HG03439 (cell line): ENCODE measurements at regions not wholly inside any gene's neighbourhood (a gene's known extent, or its start where the extent isn't known, plus 50 kb on each side); places are given as distances from the start of the nearest gene placed in this dataset.
"Not testable (repeated sequence)": the region's sequence is repeated elsewhere in the genome, so short reads cannot be mapped to it uniquely, and the experiment has no call there.

Experiments
- ATAC-seq: cut with Tn5 transposase; IDR thresholded peaks from one replicate; pipeline ENCODE4 v1.9.1; 2021; ENCODE audit warnings: mild to moderate bottlenecking, moderate library complexity; ENCODE audit not compliant: unreplicated experiment

DNA sequence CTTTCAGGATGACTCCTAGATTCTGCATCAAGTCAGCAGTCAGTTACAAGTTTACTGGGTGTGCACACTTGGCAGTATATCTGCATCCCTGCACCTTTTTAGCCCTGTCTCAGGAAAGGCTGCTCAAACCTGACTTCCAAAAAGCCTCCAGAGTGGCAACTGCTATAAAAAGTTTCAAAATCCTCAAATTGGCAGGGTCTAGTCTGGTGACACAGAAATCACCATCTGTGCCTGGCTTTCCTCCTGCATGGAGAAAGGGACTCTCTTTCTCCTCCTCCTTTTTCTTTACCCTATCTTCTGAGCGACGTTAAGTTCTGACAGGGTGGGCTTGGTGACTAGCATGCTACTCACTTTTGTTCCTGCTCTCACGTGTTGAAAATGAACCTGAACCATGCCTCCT lies 679.5 kb downstream of the C12orf50 start:
- no peak for ATAC-seq

DNA sequence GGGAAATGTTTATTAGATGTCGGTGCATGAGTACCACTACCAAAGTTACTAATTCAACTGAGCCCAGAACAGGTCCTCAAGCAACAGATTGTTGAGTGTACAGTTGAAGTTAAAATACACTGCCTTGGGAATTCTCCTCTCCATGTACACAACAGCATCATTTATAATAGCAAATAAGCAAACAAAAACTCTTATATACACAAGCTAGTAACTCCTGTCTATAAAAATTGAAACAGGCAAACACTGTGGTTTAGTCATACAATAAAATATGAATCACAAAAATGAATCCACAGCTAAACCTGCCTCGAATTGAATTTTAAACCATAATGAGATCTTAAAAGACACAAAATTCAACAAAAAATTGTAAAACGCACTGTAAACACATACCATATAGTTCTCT lies 681.1 kb downstream of the C12orf50 start:
- no peak for ATAC-seq

DNA sequence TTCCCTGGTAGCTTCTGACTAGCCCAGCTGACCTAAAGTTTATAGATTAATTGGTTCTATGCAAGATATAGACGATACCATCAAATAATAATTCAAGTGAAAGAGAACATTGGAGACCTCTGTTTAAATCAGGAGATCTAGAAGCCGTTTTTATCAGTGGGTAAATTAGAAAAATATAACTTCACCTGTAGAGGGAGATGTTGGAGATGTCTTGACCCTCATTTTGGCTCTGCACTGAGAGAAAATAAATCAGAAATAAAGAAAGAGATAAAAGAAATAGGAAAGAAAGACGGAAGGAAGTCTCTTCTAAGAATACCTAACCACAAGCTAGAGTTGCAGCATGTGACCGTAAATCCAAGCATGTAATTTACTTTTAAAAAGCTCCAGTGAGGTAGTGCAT lies 684.5 kb downstream of the C12orf50 start:
- no peak for ATAC-seq

DNA sequence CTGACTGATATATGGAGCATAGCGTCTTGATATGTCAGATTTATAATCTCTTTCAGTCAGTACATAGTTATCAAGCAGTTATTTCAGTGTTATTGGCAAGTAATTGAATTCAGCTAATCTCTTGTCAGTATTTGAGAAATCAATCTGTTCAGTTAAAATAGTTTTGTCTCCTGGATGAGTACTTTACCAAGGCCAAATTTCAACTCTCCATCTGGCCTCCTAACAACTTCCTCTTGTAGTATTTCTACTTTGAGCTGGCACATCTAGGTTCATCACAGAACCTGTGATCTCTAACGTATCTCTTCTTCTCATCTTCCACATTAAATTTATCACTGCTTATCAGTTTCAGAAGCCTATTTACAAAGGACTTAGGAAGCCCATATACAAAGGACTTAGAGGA lies 690.5 kb downstream of the C12orf50 start:
- ATAC-seq = no peak

DNA sequence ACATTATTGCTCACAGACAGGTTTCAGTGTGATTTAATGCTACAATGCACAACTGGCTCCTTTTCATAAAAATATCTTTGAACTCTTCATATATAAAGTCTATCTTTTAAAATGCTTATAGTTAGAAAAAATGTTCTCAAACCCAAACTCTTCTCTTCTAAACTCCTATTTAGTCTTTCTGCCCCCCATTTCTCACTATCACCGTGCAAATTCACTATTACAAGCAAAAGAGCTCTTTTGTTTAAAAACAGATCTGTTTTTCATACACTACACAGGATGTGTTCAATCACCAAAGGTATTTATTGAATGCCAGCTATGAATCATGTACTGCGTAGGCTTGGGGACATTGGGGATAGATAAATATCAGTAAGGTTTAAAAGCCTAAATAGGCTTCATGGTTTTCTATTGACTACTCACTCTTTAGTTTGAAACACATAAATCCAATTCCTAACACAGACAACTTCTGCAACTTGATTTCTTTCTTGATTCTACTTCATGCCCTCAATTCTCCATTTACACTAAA lies 692.3 kb downstream of the C12orf50 start:
- no peak for ATAC-seq

DNA sequence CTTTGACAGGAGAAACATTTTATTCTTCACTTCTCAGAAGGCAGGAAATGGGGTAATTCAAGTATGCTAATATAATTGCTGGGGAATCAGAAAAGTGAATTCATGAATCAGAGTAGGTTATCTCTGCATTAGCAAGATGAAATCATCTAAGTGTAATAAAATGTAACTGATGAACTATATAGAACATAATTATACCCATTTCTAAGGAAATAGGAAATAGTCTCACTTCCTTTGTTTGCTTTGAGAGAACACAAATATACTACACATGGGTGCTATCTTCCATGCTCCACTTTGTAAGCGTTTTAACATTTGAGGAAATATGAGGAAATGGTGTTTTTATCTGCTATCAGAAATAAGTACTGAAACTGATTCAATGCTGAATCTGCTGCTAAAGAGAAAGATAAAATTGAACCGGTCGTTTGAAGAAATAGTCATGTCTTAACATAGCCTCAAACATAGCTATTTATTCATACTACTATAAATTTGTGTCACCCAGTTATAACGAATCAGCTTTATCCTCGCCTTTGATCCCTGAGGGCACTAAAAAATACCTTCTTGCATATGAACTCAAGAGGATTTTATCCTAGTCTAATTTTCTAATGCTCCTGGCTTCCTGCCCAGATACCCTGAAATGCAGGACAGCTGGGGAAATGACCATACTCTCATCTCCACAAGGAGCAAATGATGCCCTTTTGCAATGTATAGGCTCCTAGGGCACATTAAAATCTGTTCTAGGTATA lies 696.0 kb downstream of the C12orf50 start:
- no peak for ATAC-seq

DNA sequence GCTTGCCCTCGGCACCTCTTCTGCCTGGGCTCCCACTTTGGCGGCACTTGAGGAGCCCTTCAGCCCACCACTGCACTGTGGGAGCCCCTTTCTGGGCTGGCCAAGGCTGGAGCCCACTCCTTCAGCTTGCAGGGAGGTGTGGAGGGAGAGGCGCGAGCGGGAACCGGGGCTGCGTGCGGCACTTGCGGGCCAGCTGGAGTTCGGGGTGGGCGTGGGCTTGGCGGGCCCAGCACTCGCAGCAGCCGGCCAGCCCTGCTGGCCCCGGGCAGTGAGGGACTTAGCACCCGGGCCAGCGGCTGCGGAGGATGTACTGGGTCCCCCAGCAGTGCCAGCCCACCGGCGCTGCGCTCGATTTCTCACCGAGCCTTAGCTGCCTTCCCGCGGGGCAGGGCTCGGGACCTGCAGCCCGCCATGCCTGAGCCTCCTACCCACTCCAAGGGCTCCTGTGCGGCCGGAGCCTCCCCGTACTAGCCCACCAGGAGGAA lies 699.1 kb downstream of the C12orf50 start:
- not testable (repeated sequence) for ATAC-seq

DNA sequence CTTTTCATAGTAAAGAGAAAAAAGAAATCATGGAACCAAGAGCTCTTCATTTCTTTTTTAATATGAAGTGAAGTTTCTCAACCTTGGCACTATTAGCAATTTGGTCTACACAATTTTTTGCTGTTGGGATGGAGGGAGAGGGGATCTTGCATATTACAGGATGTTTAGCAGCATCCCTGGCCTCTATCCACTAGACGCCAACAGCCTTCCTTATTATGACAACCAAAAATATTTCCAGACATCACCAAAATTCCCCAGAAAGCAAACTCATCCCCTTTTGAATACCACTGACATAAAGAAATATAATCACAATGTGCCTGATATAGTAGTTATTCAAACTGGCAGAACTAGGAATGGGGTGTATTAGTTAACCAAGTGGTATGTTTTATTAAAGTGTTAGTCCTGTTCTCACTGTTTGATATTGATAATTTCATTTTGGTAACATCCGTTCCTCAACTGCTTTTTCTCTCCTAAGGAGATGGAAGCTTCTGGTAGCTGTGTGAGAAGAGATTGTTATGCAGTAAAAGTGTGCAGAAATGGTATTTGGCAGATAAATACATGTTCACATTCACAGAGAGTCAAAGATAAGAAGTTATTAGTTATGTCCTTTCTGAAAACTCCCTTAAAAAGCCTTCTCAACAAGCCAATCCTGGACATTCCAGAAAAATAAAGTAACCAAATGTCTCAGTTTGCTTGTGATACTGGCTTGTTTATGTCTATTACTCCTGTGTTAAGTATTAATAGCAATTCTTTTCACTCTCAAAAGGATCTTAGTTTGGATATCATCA lies 699.9 kb downstream of the C12orf50 start:
- ATAC-seq = no peak

DNA sequence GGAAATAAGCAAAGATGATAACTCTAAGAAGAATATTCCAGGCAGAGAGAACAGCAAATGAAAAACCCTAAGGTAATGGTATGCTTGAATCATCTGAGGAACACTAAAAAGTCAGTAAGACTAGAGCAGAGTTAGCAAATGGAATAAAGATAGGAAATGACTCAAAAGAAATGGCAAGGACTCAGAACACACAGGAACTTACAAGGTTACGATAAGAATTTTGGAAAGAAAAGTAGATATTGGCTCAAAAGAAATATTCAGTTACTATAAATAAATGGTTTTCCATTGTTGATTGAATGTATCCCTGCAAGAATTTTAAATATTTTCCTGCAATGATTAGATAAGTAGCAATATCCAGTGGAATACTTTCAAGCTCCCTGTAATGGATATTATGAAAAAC lies 705.8 kb downstream of the C12orf50 start:
- ATAC-seq = no peak

DNA sequence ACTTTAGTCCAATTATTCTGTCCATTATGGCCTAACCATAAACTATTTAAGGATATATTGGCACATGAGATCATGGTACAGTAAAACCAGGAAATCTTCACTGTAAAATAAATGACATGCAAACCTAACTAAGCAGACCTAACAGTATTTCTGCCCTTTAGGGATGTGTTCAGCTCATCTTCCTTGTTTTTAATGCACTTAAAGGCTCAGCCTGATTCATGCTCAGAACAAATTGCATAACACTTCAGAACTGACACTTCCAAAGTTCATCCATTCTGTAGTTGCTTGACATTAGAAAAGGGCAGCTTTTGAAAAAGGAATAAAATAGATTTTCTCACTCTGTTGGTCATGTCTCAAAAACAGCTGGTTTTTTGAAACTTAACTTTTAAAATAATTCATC lies 708.5 kb downstream of the C12orf50 start:
- ATAC-seq = no peak

DNA sequence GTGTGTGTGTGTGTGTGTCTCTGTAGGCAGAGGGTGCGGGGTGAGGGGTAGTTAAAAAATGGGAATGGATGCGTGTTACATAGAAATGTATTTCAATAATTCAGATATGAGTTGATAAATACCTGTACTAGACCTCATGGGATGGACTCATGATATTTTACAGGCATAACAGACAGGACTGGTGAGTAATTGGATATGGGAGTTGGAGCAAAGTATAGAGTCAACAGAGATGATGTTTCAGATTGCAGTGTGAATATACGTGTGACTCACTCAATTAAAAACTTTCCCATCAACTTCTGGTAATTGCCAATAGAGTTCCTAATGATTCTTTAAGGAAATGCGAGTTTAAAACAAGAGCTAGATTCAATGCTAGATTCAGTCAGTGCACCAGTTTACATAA lies 711.9 kb downstream of the C12orf50 start:
- ATAC-seq = no peak

DNA sequence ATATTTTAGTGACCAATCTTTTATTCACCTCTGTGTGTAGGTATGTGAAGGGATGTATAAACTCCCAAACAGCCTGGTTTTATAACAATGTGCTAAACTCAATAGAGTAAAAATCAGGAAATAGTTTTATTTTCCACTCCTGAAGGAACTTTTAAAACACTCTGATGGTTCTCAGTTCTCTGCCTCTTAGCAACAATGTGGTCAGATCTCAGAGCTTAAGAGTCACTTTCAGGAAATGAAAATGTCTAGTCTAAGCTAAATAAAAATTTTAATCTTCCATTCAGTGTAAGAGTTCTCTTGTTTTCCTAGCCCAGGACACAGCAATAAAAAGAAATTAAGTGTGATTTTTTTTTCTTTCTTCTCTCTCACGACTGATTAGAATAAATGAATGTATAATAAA lies 718.0 kb downstream of the C12orf50 start:
- no peak for ATAC-seq

DNA sequence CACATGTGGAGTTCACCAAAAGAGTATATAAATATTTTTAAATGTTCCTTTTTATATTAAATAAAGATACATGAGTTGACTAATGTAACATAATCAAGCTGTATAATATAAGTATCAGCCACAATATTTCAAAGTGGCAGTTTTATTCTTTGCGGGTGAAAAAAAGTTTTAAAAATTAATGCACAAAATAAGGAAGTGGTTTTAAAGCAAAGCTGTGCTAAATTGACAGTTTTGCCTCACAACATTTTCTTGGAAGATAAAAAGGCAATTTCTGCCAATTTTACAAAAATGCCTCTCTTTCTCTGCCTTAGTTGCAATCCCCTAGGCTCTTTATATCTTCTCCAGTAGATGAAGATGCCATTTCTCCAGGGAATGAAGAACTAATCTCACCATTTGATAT lies 719.1 kb downstream of the C12orf50 start:
- ATAC-seq = no peak

DNA sequence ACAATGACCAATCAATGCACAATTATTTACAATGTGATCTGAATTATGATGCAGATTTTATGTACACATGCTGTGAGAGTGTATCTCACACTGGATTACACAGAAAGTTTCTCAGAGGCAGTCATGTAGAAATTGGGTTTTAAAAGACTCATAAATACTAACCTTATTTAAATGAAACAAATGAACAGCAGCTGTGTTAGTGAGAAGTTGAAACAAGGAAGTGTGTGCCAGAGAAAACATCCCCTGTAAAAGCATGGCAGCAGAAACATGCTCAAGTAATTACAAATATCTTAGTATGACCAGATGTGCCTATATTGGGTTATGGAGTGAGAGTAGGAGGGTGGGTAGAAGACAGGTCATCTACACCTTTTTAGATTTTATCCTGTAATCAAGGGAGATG lies 723.7 kb downstream of the C12orf50 start:
- no peak for ATAC-seq

DNA sequence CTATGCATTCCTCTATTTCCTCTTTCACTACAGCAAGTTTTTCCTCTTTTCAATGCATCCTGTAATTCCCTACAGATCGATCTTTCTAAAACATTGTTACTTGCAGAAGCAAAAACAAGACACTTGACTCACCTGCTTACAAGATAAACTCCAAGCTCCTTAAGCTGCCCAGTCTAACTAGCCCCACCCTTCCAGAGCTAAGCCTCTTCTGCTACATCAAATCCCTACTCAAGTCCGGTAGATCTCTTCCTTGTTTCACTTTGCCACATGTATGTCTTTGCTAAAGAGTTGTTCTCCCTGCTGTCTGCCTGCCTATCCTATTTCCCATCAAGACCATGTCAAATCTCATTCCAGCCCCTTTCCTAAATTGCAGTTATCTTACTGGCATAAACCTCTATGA lies 724.8 kb downstream of the C12orf50 start:
- ATAC-seq = no peak

DNA sequence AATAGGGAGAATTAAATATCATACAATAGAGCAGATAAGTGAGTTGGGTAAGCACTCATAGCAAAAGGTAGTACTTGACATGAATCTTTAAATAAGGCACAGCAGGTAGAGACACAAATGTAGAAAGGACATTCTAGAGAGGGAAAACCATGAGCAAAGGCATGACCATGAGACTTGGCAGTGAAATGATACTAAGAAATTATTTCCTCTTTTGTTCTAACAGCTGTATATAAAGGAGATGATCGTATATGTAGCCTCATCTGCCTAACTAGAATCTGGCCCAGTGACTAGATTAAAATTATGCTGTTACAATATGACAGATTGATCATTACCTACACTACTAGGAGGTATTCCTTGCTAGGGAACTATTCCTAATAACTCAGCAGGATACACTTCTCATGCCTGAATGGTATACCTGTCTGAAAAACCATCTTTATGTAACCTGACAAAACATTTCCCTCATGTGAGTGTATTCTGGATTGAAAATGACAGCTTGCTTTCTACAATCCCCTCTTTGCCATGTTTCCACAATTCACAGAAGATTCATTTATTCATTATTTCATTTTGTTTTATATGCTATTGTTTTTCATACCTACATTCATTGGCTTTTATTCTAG lies 725.7 kb downstream of the C12orf50 start:
- no peak for ATAC-seq

DNA sequence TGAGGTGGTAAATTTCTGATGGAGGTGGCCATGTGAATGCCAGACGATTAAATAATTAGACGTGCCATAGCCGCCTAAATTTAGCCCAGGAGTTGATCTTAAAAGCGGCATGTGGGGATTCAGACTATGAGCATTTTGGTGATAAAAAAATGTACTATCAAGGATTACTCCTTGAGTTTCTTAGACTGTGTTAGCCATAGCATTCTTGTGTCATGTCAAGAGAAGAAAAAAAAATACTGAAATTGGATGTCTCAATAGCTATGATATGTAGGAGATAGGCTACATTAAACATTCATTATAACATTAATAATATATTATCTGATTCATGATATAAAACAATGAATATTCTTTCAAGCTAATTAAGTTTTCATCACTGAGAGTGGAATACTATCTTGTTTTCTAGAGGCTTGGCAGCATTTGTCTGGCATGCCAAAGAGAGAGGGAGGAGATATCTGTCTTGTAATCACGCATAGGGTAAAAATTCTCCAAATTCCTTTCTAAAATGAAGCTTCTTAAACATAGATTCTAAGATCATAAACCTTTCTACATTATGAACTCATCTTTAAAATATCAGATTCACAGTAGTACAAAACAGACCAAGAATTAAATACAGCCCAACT lies 727.0 kb downstream of the C12orf50 start:
- ATAC-seq = no peak

DNA sequence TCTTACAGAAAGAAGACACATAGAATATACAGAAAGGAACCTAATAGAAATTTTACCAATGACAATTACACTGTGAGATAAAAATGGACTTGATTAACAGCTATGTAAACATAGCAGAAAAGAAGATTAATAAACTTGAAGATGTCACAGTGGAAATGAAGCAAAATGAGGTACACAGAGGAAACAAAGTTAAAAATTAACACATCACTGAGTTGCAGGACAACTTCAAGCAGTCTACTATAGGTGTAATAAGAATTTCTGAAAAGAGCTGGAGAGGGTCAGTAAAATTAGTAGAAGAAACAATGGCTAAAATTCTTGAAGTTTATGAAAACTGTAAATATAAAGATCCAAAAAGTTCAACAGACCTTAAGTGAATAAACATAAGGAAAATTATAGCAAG lies 738.7 kb downstream of the C12orf50 start:
- ATAC-seq = no peak

DNA sequence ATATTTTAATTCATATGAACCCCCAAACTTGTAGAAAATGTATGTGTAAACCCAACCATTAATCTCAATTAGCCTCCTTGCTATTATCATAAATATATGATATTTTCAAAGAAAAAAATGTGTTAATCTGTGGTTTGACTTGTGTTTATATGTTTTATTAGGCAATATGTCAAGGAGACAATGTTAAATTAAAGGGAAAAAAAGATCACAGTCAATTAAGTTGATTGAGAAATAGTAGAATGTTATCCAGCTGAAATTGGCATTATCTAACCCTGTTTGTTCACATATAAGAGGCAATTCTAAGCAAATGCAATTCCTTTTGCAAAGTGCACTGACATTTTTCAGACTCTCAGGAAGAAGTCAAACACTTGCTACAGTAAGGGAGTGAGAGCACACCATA lies 745.3 kb downstream of the C12orf50 start:
- no peak for ATAC-seq

DNA sequence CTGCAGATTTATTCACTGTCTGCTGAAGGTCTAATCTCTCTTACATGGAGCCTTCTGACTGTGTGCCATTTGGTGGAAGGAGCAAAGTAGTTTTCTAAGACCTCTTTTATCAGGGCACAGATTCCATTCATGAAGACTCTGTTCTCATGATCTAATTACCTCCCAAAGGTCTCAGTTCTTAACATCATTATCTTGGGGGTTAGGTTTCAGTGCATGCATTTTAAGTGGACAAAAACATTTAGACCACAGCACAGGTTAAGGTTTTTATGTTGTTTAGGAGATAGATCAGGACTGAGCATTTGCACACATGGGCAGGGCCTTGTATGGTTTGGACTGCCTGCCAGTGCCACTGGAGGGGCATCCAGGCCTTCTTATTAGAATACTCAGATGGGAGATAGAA lies 746.1 kb downstream of the C12orf50 start:
- ATAC-seq = no peak

DNA sequence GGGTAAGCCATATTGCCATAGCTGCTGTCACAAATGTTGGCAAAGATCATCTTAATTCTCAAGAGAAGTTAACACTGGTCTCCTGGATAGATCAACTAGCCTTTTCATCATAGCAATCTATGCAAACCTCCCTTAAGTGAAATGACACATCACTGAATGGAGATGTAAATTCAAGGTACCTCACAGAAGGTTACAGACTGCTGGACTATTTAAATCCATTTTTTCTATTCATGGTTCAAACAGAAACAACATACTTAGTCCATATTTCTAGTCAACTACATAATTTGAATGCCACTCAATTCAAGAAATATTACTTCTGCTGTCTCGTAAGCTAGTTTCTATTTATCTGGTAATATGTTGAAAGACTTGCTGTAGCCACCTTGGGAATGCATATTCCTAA lies 748.3 kb downstream of the C12orf50 start:
- peak; percentile 76 for ATAC-seq
